ENCODE measurements at regions not wholly inside any gene's neighbourhood (a gene's known extent, or its start where the extent isn't known, plus 50 kb on each side); places are given as distances from the start of the nearest gene placed in this dataset.

DNA sequence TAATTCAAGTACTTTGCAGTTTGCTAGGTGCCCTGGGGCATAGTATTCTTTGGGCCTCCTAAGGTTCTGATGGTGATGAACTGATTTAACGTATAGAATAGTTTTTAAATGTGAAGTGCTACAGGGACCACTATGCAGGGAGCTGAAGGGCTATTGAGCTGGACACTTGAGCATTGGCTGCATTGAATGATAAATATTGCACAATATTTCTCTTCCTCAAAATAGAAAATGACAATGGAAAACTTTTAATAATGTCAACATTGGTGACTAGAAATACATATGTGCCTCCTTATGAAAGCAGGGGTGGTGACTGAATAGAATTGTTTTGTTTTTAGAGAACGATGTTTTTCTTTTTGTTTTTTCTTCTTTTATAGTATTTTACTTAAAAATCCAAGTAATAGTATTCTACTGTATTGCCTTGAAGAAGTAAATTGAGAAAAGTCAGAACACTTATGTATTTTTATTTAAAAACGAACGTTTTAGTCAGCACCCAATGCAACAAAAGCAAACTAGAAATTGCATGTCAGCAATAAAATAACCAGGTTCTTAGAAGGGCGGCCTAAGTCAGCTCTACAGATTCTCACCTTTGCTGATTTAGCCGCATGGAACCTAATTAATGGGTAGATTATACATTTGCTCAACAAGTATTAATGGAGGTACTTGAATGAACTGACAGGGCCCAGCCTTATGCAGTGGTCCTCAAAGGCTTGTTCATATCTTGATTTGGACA, 244.0 kb upstream of the KLF6 start:
- Mint-ChIP-seq H3K4me3 (ENCODE audit: unreplicated experiment) (no peak overlapping the region), H3K4me1 (ENCODE audit: insufficient read depth, unreplicated experiment) (no peaks in the 10 kb centered on the region), H3K9me3 (ENCODE audit: unreplicated experiment) (no peaks in the 10 kb centered on the region), H3K27me3 (ENCODE audit: insufficient read depth, unreplicated experiment) (no peaks in the 10 kb centered on the region), H3K27ac (ENCODE audit: low read depth, unreplicated experiment) (no peak overlapping the region), H3K36me3 (ENCODE audit: insufficient read depth, unreplicated experiment) (no peaks in the 10 kb centered on the region)
- intact Hi-C loops (cut with micrococcal nuclease): no loop called here
- ChIA-PET CTCF (no interaction called here), POLR2A (no interaction called here)
- TF ChIP-seq, protein P1, sequence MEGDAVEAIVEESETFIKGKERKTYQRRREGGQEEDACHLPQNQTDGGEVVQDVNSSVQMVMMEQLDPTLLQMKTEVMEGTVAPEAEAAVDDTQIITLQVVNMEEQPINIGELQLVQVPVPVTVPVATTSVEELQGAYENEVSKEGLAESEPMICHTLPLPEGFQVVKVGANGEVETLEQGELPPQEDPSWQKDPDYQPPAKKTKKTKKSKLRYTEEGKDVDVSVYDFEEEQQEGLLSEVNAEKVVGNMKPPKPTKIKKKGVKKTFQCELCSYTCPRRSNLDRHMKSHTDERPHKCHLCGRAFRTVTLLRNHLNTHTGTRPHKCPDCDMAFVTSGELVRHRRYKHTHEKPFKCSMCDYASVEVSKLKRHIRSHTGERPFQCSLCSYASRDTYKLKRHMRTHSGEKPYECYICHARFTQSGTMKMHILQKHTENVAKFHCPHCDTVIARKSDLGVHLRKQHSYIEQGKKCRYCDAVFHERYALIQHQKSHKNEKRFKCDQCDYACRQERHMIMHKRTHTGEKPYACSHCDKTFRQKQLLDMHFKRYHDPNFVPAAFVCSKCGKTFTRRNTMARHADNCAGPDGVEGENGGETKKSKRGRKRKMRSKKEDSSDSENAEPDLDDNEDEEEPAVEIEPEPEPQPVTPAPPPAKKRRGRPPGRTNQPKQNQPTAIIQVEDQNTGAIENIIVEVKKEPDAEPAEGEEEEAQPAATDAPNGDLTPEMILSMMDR (IDR thresholded peaks at IDR 0.05; ENCODE audit: unreplicated experiment): no peak
- BruUV-seq (replicated peaks): no TSS peak
- no peak for DNase-seq (ENCODE audit: unreplicated experiment)

GRCh38 chr10:4028027-4028471, 243.0 kb upstream of the KLF6 start:
- no peak for DNase-seq (ENCODE audit: unreplicated experiment)
- Mint-ChIP-seq H3K4me1 (ENCODE audit: insufficient read depth, unreplicated experiment) (no peaks in the 10 kb centered on the region), H3K4me3 (ENCODE audit: unreplicated experiment) (no peak overlapping the region), H3K27ac (ENCODE audit: low read depth, unreplicated experiment) (no peak overlapping the region), H3K9me3 (ENCODE audit: unreplicated experiment) (no peaks in the 10 kb centered on the region), H3K36me3 (ENCODE audit: insufficient read depth, unreplicated experiment) (no peaks in the 10 kb centered on the region), H3K27me3 (ENCODE audit: insufficient read depth, unreplicated experiment) (no peaks in the 10 kb centered on the region)
- TF ChIP-seq, protein P1 (IDR thresholded peaks at IDR 0.05; ENCODE audit: unreplicated experiment): no peak
- ChIA-PET POLR2A (no interaction called here), CTCF (no interaction called here)
- intact Hi-C loops (cut with micrococcal nuclease): no loop called here
- BruUV-seq (replicated peaks): no TSS peak

- ChIA-PET CTCF (no interaction called here), POLR2A (no interaction called here)
- intact Hi-C loops (cut with micrococcal nuclease): no loop called here
- Mint-ChIP-seq H3K36me3 (ENCODE audit: insufficient read depth, unreplicated experiment) (no peaks in the 10 kb centered on the region), H3K9me3 (ENCODE audit: unreplicated experiment) (no peaks in the 10 kb centered on the region), H3K27me3 (ENCODE audit: insufficient read depth, unreplicated experiment) (no peaks in the 10 kb centered on the region), H3K27ac (ENCODE audit: low read depth, unreplicated experiment) (no peak overlapping the region), H3K4me3 (ENCODE audit: unreplicated experiment) (no peak overlapping the region), H3K4me1 (ENCODE audit: insufficient read depth, unreplicated experiment) (no peaks in the 10 kb centered on the region)
- TF ChIP-seq, protein P1 (IDR thresholded peaks at IDR 0.05; ENCODE audit: unreplicated experiment): no peak
- DNase-seq (ENCODE audit: unreplicated experiment): no peak
- no TSS peak for BruUV-seq (replicated peaks)
Measured at GRCh38 chr10:4025339-4025738, 240.3 kb upstream of the KLF6 start.

DNA sequence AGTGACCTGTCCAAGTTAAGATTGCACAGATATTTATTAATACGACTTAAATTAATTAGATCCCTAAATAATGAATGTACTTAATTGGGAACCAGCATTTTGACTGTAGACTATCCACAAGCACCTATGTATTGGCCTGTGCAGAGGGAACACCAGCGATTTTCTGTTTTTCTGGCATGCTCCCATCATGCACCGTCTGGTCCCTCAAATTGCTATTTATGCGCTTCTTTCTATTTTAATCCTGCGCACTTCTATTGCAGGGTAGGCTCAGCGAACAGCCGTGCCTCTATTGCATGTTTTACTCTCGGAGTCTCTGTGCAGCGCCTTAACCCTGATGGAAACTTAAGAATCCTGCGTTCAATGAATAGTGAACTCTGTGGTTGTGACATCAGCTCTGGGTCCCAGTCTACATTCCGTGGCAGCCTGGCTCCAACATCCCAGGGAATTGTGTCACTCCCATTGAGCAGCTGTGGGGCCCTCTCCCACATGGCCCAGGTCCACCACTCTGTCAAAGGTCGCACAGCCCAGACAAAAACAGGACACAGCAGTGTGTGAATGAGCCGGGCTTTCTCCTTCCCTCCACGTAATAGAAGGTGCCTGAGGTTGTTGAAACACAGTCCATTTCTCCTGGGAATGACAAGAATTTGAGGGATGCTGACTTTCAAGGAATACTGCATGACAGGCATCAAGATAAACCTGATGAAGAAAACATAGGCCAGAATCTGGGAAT, 239.7 kb upstream of the KLF6 start:
- Mint-ChIP-seq H3K9me3 (ENCODE audit: unreplicated experiment) (no peaks in the 10 kb centered on the region), H3K36me3 (ENCODE audit: insufficient read depth, unreplicated experiment) (no peaks in the 10 kb centered on the region), H3K4me1 (ENCODE audit: insufficient read depth, unreplicated experiment) (no peaks in the 10 kb centered on the region), H3K4me3 (ENCODE audit: unreplicated experiment) (no peak overlapping the region), H3K27me3 (ENCODE audit: insufficient read depth, unreplicated experiment) (no peaks in the 10 kb centered on the region), H3K27ac (ENCODE audit: low read depth, unreplicated experiment) (no peak overlapping the region)
- no peak for DNase-seq (ENCODE audit: unreplicated experiment)
- no TSS peak for BruUV-seq (replicated peaks)
- ChIA-PET CTCF (no interaction called here), POLR2A (no interaction called here)
- TF ChIP-seq, protein P1 (IDR thresholded peaks at IDR 0.05; ENCODE audit: unreplicated experiment): no peak
- intact Hi-C loops (cut with micrococcal nuclease): no loop called here
